ENCODE measurements at regions not wholly inside any gene's neighbourhood (a gene's known extent, or its start where the extent isn't known, plus 50 kb on each side); places are given as distances from the start of the nearest gene placed in this dataset.

DNA sequence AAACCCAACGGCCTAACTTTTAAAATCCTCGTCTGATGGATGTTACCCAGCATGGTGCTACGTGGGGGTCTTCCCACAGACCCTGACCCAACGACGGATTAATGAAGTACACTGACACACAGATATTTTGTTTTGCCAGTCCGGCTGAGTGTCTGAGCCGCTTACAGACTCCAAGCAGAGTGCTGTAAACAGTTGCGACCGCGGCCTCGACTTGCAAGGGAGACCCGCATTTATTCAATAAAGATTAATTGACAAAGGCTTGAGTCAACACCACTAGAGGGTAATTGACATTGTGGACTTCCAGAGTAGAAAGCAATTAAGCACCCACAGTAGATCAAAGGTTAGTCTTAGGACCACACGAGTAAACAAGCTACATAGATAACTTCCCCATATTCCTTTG, 1042.4 kb downstream of the AACS start:
- Histone ChIP-seq H3K27ac (no peak overlapping the region), H3K27me3 (peaks cover 0 to 14% (median 0%) of the 10 kb centered on the region in 9 donors), H3K4me1 (no peaks in the 10 kb centered on the region), H3K36me3 (no peaks in the 10 kb centered on the region), H3K4me3 (no peak overlapping the region), H3K9me3 (no peaks in the 10 kb centered on the region)
- intact Hi-C loops (cut with DNase I), result no loop called here
- ATAC-seq, result no peak
- no peak for DNase-seq
- WGBS, 4 donors, result 53 to 73% (median 64%) methylated on average over 13 of the region's 13 CpGs
- TF ChIP-seq CTCF (IDR thresholded peaks at IDR 0.05) (no peak), POLR2A (IDR thresholded peaks at IDR 0.05) (no peak)

DNA sequence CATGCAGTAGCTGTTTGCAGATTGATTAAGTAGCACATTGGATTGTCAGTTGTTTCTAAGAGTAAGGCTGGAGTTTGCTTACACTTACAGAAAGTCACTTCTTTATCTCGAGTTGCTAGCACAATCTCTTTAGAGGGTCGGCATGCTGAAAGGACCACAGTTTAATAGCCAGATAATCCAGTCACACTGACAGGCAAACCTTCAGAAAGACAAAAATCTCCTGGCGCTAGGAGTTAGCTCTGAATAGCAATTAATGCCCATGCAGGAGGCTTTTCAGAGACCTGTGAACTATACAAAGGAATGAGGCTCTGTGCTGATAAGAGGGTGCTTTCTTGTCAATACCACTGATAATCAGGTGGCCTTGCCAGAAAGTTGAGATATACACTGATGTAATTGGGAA, 1043.0 kb downstream of the AACS start:
- no peak overlapping the region for H3K4me3 ChIP-seq
- no peaks in the 10 kb centered on the region for H3K36me3 ChIP-seq
- ATAC-seq (no peak), DNase-seq (no peak)
- intact Hi-C loops (cut with DNase I), result no loop called here
- H3K4me1 ChIP-seq, result no peaks in the 10 kb centered on the region
- no peak overlapping the region for H3K27ac ChIP-seq
- no peaks in the 10 kb centered on the region for H3K9me3 ChIP-seq
- TF ChIP-seq CTCF (IDR thresholded peaks at IDR 0.05) (no peak), POLR2A (IDR thresholded peaks at IDR 0.05) (no peak)
- H3K27me3 ChIP-seq, result peaks cover 0 to 14% (median 0%) of the 10 kb centered on the region in 9 donors
- WGBS, 4 donors, result 2 to 9% (median 7%) methylated on average over 3 of the region's 3 CpGs

DNA sequence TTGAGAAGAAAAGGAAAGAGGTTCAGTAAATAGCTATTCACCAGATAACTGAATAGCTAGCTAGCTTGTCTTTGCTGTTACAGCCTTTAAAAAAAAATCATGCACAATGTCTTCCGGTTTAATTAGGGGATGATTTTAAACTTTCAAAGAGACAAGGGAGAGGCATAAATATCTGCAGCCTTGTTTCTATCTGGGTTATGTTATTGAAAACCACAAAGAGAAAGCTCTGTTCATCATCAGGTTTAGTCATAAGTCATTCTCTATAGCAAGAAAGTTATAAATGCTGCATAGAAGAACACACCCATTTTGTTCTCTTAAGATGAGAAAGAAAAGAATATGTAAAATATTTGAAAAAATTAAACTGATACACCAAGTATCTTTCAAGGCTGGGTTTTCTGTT, 1046.9 kb downstream of the AACS start:
- intact Hi-C loops (cut with DNase I), result no loop called here
- Histone ChIP-seq H3K9me3 (no peaks in the 10 kb centered on the region), H3K27me3 (peaks cover 0 to 14% (median 0%) of the 10 kb centered on the region in 9 donors), H3K36me3 (no peaks in the 10 kb centered on the region), H3K4me3 (no peak overlapping the region), H3K4me1 (no peaks in the 10 kb centered on the region), H3K27ac (no peak overlapping the region)
- 87 to 91% (median 89%) methylated on average over 1 of the region's 1 CpG for WGBS, 4 donors
- no peak for ATAC-seq
- TF ChIP-seq POLR2A (IDR thresholded peaks at IDR 0.05) (no peak), CTCF (IDR thresholded peaks at IDR 0.05) (no peak)
- no peak for DNase-seq

DNA sequence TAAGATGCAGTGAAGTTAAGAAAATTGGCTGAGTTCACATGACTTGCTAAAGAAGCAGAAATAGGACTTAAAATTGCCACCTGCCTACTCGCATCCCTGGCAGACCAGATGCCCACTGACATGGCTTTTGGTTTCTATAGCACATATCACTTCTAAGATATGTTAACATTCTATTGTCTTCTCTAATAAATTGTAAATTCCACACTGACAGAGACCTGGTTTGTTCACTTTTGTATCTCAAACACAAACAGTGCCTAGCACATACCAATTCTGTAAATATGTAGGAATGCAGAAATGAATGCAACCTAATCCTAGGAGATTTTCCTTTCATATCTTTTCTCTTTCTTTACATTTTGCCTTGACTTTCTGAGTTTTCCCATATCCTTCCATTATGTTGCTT, 1047.6 kb downstream of the AACS start:
- no peaks in the 10 kb centered on the region for H3K9me3 ChIP-seq
- 75 to 87% (median 83%) methylated on average over 1 of the region's 1 CpG for WGBS, 4 donors
- H3K27ac ChIP-seq, result no peak overlapping the region
- no peaks in the 10 kb centered on the region for H3K36me3 ChIP-seq
- H3K4me1 ChIP-seq, result no peaks in the 10 kb centered on the region
- no peak overlapping the region for H3K4me3 ChIP-seq
- intact Hi-C loops (cut with DNase I), result no loop called here
- no peak for DNase-seq
- peaks cover 0 to 14% (median 0%) of the 10 kb centered on the region in 9 donors for H3K27me3 ChIP-seq
- TF ChIP-seq CTCF (IDR thresholded peaks at IDR 0.05) (no peak), POLR2A (IDR thresholded peaks at IDR 0.05) (no peak)
- no peak for ATAC-seq

All from heart left ventricle (tissue), 16 donors.